CD4-positive, alpha-beta T cell treated with Interferon gamma for 1 hour (primary cell): ENCODE measurements at regions not wholly inside any gene's neighbourhood (a gene's known extent, or its start where the extent isn't known, plus 50 kb on each side); places are given as distances from the start of the nearest gene placed in this dataset.
"Not testable (repeated sequence)": the region's sequence is repeated elsewhere in the genome, so short reads cannot be mapped to it uniquely, and the experiment has no call there.

ENCODE experiments used
- DNase-seq: peaks from one replicate; pipeline ENCODE4 v3.0.0-alpha.2; 2020

DNA sequence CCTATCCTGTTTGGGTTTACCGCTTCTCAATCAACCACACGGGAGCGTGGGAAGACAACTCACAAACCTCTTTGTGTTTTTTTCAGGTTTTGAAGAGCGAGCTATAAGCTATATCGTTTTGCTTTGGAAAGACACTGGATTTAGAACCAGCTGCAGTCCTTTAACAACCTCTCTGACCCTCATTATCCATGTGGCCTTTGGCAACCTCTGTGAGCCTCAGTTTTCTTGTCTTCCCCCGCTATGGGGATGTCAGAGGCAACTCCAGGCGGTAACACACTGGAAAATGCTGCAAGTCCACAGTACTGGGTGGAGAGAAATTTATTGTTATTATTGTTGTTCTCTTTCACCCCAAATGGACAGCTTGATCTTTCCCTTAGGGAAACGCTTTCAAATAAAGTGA is 100.0 kb downstream of the ETS2 start:
- DNase-seq, result no peak

DNA sequence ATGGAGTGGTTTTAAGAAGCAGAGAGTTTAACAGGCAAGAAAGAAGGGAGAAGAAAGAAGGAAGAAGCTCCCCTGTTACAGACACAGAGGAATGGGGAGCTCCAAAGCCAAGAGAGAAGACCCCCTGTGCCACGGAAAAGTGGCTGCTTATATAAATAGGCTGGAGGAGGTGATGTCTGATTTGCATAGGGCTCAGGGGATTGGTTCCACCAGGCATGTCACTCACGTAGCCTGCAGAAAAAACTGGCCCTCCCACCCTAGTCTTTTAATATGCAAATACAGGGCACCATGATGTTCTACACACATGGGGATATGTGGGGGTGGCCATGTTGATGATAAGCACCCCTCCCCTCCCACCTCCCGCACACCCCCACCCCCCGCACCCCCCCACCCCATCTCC is 99.6 kb downstream of the ETS2 start:
- DNase-seq, result no peak

DNA sequence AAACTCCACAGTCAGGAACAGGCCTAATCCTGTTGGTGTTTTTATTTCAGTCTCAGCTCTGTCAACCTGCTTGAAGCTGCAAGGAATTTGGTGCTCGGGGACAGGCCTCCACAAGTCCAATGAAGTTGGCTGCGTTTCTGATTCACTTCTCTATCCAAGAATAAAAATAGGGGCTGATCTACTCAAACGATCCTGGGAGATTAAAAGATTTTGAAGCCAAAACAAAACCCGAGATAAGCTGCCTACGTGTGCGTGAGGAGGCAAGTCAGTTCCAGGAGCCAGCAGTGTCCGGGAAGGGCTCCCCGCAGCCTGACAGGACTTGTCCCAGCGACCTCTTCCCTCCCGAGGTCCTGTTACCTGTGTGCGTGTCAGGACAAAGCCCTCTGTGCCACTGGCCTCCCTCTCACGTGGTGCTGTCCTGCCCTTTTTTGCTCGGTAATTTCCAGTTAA is 98.0 kb downstream of the ETS2 start:
- DNase-seq, result no peak

DNA sequence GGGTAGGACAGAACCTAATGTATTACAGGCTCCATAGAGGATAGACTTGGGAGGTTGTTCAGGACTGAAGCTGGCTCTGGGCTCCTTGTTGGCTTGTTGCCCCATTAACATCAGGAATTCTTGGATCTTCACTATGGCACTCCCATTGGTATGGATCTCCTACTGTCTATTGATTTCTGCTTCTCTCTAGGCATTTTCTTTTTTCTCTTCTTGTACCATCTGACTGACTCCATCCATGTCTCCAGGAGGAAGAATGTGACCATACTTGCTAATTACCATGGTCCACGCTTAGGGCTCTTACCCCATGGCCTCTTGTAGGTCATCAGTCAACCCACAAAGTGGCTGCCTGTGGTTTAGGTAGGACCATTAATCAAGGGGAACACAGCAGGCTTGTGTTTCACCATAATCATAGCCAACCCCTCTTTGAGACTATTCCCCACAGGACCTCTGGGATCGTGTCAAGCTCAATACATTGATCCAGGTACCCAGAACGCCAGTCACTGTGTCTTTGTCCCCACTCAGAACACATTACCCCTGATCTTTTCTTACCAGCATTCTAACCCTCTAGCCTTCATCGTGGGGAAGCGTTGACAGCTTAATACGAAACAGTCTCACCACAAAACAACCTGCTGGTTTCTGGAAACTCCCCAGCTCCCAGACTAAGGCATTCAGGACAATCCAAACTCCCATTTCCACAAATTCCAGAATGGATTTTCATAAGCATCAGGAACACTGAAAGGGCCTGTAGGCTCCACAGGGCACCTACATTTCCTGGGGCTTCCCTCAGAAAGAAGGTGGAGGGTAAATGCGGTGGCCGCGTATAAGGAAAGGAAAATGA is 97.1 kb downstream of the ETS2 start:
- no peak for DNase-seq

DNA sequence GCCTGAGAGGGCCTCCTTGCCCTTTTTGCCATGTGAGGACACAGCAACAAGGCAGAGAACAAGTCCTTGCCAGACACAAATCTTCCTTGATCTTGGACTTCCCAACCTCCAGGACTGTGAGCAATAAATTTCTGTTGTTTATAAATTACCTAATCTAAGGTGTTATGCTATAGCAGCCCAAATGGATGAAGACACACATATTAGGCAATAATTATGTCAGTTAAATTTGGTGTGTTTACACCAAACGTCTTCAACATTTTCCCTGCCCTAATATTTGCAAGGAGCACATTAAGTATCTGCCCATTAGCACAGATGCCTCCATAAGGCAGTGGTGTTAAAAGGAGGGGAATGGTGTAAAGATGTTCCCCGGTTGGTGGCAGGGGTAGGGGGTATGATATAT is 94.8 kb downstream of the ETS2 start:
- no peak for DNase-seq

DNA sequence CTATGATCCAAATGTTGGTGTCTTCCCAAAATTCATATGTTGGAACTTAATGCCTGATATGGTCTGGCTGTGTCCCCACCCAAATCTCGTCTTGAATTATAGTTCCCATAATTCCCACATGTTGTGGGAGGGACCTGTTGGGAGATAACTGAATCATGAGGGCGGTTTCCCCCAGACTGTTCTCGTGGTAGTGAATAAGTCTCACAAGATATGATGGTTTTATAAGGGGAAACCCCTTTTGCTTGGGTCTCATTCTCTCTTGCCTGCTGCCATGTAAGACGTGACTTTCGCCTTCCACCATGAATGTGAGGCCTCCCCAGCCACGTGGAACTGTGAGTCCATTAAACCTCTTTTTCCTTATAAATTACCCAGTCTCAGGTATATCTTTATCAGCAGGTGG is 94.3 kb downstream of the ETS2 start:
- not testable (repeated sequence) for DNase-seq

DNA sequence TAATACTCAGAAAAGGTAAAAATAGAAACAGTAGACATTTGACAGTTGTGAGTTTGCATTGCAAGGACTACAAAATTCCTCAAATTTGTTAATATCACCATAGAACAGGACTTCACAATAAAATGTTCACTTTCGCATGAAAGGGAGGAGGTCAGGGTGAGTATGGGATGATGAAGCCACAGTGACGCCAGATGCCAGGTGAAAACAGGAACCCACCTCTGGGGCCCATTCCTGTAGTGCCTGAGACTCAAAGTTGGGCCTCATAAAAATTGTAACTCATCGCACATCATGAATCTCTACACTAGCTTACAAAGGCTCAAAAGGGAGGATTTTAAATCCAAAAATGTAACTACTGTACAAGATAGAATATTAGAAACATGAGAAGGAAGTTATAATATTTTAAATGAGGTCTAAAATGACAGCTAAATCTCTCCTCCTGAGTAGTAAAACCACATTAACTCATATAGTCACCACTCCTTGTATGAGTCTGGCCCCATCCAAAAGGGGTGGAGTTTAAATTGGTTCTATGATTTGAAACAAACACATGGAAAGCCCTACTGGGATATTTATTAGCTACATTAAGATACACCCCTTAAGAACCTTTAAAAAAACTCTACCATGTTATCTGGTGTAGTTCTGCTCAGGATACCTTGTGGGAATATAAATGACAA is 93.7 kb downstream of the ETS2 start:
- DNase-seq, result no peak

DNA sequence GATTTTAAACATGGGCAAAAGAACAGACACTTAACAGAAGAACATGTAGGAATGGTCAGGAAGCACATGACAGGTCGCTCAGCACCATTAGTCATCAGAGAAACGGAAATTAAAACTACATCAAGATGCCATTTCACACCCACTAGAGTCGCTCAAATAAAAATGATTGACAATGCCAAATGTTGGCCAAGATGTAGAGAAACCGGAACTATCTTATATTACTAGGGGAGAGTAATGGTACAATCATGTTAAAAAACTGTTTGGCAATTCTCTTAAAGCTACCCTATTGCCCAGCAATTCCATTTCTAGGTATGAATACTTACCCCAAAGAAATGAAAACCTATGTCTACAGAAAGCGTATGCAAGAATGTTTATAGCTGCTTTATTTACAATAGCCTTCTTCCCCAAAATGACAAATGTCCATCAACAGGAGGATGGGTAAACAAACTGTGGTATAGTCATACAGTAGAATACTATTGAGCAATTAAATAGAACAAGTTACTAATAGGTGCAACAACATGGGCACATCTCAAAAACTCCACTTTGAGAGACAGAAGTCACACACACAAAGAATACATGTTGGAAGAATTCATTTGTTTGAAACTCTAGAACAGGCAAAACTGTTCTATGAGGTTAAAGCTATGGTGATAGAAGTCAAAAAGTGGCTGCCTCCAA is 92.8 kb downstream of the ETS2 start:
- no peak for DNase-seq

DNA sequence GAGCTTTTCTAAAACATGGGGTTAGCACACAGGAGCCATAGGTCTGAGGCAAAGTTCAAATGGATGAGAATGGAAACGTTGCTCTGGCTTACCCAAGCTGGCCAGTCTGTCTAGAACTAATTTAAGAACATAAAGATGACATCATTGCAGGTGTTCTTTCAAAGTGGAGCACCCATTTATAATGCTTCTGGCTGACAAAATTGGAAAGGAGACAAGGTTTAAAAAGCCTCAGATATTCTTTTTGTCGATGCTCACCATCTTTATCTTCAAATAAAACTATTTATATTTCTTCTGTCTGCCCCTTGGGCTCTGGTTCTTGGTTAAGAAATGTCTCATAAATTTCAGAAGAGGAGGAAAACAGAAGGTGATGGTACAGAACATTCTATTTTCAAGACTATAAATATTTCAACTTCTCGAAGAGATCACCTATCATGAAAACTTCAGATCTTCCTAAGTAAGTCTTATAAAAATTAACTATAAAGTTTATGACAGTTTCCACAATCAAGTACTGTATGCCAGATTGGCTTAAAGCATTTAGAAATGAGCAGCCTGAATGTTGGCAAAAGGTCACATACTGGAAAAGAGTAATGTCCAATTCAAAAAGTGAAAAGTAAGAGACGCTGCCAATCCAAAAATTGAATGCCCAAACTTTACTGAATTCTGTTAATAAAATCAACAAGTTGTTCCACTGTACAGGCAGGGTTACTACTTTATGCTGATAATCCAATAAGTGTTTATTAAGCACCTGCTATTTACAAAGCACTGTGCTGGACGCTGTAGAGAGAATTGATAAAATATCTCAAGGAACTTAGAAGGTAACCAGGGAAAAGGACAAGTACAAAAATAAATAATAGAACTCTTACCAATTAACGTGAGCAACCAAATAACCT is 92.0 kb downstream of the ETS2 start:
- DNase-seq, result no peak

DNA sequence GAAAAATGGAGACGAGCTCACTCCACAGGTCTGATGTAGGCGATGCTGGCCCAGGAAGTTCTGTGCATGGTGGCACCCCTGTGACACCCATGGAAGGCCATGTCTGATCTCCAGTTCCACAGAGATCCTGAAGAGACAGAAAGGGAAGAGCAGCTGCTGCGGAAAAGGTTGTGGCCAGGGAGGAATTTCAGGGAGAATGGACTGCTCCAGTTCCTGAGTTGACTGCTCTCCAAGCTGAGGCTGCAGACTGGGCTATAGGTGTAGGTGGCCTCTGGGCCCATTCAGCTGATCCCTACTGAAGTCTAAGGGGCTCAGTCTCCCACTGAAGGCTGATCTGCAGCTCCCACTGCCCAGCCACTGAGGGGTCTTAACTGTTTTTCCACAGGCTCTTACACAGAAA is 89.2 kb downstream of the ETS2 start:
- DNase-seq, result no peak

DNA sequence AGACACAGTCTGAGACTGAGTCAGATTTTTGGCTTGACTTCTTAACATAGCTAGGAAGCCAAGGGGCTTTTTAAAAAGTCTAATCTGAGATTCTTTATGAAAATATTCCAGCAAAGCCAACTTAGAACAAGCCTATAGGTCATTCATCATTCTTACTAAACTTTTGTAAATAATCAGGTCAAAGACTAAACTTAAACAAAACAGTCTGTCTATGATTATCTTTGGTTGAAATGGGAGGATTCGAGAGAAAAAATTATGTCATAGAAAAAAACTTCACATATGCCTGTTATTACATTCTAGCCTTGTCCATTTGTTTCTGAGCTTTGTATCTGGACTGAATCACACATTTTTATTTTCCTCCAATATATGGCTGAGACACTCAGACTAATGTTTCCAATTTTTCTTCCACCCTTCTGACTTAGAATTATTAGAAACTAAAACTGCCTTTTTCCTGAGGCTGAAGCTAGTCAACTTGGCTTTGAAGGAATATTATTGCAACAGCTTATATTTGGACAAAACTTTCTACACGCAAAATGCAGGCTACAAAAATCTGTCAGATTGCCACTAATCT is 83.3 kb downstream of the ETS2 start:
- DNase-seq, result no peak

DNA sequence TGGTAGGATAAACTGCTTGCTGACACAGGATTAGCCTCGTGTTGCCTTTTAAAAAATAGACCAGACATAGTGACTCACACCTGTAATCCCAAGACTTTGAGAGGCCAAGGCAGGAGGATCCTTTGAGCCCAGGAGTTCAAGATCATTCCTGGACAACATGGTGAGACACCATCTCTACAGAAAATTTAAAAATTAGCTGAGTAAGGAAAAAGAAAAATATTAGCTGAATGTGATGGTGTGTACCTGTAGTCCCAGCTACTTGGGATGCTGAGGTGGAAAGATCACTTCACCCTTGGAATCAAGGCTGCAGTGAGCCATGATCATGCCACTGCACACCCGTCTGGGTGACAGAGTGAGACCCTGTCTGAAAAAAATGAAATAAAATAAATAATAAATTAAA is 82.0 kb downstream of the ETS2 start:
- no peak for DNase-seq

DNA sequence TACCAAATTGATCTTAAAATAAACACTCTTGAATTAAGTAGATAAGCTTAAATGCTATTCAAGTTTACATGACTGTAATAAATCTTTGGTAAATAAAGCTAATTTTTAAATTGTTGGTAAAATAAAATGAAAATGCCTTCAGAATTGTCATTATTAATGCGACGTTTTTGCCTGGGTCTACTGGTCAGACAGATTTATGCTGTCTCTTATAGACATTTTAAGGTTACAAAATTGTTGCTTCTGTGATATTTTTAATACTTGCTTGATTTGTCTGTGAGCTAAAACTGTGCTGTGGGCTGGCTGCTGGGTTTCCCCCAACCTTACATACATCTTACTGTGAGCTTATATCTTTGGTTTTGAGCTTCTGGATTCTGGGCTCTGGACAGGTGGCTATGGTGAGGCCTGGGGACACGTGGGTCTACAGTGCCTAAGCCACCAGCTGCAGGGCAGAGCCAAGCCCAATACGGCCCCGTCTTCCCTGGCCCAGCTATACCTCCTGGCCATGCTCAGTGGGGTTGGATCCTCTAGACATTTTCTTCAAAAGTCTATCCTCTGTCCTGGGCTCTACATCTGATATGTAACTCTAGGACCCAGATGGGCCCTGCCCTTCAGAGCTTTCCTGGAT is 81.4 kb downstream of the ETS2 start:
- no peak for DNase-seq

DNA sequence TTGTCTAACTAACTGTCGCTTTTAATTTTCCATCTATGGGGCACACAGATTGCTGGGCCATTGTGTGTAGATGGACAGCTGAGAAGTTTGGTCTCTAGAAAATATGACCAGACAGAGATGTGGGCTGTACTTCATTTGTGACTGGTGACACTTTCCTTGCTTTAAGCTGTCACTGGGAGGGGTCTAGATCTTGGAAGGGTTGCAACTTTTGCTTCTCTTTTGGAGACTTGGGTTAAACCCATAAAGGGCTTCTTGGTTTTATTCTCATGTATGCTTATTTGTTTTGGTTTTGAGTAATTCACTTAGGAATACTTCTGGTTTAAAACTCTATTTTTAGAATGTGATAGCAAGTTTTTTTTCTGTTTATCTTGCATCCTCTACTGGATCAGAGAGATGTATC is 80.2 kb downstream of the ETS2 start:
- DNase-seq, result no peak

DNA sequence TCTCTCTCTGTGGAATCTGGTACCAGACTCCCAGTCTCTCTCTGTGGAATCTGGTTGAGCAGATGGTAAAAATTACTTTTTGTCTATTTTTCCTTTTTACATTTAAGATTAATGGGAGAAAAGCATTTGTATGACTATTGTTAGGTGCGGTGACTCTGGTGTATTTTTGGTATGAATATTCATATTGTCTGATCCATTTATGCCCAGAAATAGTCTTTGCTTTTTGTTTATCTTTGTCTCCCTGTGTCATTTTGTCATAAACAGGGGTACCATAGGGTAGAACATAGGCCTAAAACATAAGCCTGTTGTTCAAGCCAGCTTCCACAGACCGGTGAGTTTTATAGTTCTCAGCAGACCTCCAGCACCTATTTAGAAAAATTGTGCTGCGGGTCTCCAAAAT is 78.7 kb downstream of the ETS2 start:
- no peak for DNase-seq

DNA sequence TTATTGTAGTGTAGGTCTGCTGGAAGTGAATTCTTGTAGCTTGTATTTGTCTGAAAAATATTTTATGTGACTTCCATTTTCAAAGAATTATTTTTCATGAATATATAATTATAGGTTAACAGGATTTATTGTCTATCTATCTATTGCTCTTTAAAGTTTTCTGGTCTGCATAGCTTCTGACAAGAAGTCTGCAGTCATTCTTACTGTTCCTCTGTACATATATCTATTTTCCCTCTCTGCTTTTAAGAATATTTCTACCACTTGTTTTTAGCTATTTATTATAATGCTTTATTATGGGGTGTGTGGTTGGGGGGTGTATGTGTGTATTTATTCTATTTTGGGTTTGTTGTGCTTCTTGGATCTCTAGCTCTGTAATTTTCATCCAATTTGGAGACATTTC is 77.4 kb downstream of the ETS2 start:
- DNase-seq, result no peak

DNA sequence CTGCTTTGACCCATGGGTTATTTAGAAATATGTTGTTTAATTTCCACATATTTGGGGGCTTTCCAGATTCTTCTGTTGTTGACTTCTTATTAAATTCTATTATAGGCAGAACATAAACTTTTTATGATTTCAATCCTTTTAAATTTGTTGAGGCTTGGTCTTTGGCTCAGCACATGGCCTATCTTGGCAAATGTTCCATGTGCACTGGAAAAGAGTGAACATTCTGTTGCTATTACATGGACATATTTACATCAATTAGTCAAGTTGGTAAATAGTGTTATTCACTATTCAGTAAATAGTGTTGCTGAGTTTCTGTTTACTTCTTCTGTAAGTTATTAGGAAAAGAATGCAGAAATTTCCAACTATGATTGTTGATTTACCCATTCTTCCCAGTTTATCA is 75.4 kb downstream of the ETS2 start:
- no peak for DNase-seq

DNA sequence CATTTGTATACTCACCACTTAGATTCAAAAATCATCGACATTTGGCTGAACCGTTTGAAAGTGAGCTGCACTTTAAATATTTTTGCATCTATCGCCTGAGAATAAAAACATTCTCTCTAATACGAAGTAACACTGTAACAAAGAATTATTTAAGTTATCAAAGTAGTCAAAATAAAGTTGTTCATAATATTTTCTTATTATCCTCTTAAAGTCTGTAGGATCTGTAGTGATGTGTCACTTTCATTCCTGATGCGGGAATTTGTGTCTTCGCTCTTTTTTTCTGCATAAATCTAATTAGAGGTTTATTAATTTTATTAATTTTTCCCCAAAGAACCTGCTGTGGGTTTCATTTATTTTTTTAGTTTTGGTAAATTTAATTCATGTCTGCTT is 74.8 kb downstream of the ETS2 start:
- no peak for DNase-seq

DNA sequence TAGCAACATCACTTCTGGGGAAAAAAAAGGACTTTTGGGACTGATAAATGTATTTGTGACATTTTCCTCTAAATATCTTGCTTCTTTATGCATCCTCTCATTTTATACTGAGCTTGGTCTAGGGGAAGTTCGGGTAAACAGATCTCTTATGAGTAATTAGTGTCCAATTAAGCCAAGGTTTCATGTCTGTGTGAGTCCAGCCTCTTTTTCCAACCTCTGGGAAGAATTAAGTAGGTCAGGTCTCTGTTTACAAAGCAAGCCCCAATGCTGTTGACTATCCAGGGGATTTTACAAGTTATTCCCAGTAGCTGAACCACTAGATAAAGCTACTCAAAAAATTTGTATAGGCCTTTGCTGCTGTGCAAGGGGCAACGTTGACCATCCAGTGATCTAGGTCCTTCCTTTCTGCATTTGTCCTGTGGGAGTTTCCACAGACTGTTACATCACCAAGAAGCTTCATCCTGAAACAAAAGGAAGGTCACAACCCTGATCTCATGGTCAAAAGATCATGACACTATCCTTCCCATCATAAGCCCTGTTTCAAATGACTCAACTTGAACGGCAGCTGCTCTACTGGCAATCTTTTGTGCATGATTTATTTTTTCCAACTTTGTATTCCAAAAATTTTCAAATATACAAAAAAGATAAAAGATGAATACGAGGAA is 74.3 kb downstream of the ETS2 start:
- DNase-seq, result no peak

DNA sequence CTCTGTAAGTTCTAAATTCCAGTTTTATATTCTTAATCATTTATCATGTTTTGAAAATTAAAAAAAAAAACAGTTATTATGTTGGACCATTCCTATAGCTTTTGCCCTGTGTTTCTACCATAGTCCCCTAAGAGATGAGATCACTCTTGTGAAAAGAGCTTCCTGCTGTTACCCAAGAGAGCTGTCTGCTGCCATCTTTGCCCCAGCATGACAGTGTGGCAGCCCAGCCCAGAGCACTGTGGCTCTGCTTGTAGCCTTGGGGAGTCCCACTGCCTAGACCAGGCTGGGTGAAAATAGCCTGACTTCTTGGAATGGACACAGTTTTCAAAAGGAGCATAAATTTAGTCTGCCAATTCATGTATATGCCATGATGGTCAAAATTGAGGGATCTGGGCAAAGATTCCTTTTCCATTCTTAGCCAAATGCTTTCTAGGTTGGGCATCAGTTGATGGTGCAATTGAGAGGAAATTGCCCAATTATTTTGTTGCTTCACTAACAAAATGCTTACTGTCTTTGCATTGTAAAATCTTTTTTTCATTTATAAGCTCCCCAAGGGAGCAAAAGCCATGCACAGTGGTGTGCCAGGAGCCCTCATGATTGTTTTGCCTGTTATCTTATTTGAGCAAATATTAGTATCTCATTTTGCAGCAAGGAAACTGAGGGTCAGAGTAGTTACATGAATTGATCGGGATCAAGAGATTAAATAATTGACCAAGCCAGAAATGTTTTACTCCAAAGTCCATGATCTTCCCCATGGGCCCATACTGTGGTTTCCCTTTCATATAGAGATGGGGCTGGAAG is 72.8 kb downstream of the ETS2 start:
- no peak for DNase-seq
